ENCODE measurements at regions not wholly inside any gene's neighbourhood (a gene's known extent, or its start where the extent isn't known, plus 50 kb on each side); places are given as distances from the start of the nearest gene placed in this dataset.

DNA sequence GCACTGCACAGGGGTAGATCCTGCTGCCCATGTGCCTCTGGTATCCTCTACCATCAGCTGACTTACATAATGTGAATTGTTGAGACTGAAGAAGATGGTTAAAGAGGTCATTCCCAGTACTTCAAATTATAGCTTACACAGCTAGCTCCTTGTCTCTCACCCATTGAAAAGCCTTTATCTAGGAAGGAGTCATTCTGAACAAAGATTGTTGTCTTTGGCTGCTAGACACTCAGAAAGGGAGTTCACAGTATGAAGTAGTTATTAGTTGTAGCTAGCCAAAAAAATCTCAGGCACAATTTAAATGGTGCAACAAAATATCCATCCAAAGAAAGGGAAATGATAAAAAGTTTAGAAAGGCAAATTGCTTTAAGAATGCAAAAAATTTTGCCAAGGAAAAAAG is 102.0 kb upstream of the NREP start:
- no peak overlapping the region for H3K4me3 ChIP-seq
- H3F3A ChIP-seq (replicated peaks; ENCODE audit: low read depth): no peaks in the 10 kb centered on the region
- no peaks in the 10 kb centered on the region for H3K27me3 Mint-ChIP-seq (ENCODE audit: insufficient read depth, low read depth, poor library complexity)
- H3K27me3 ChIP-seq (ENCODE audit: insufficient read depth): no peaks in the 10 kb centered on the region
- H3K9me2 ChIP-seq (ENCODE audit: insufficient read depth): no peaks in the 10 kb centered on the region
- H3K4me1 Mint-ChIP-seq: peaks cover 6% of the 10 kb centered on the region; the same call in 2 of the 3 replicates
- H3K4me1 ChIP-seq (ENCODE audit: insufficient read depth): peaks cover 4% of the 10 kb centered on the region
- no peaks in the 10 kb centered on the region for H3K9me3 Mint-ChIP-seq
- no peak overlapping the region for H3K27ac Mint-ChIP-seq
- H3K36me3 ChIP-seq (ENCODE audit: insufficient read depth): no peaks in the 10 kb centered on the region
- H3K27ac ChIP-seq (ENCODE audit: low read depth): no peak overlapping the region
- H3K4me3 Mint-ChIP-seq: no peak overlapping the region
- H2AFZ ChIP-seq: no peak overlapping the region
- no peaks in the 10 kb centered on the region for H4K20me1 ChIP-seq (replicated peaks; ENCODE audit: insufficient read depth)
- H3K79me2 ChIP-seq (replicated peaks; ENCODE audit: insufficient read depth): no peaks in the 10 kb centered on the region
- ATAC-seq (no peak), DNase-seq (ENCODE audit: low spot score) (no peak)
- TF ChIP-seq EZH2 (IDR thresholded peaks at IDR 0.05; ENCODE audit: low read depth, unreplicated experiment): no peak
- no peak for TF ChIP-seq ZNF114 (CRISPR knock-in tag; IDR thresholded peaks at IDR 0.05)
- no peak for TF ChIP-seq POLR2AphosphoS5 (IDR thresholded peaks at IDR 0.05; ENCODE audit: low read depth)
- no peak for TF ChIP-seq STAT1 (IDR thresholded peaks at IDR 0.05; ENCODE audit: unreplicated experiment)
- TF ChIP-seq ZNF331 (CRISPR knock-in tag; IDR thresholded peaks at IDR 0.05; ENCODE audit: low read depth): no peak
- TF ChIP-seq, protein P1, sequence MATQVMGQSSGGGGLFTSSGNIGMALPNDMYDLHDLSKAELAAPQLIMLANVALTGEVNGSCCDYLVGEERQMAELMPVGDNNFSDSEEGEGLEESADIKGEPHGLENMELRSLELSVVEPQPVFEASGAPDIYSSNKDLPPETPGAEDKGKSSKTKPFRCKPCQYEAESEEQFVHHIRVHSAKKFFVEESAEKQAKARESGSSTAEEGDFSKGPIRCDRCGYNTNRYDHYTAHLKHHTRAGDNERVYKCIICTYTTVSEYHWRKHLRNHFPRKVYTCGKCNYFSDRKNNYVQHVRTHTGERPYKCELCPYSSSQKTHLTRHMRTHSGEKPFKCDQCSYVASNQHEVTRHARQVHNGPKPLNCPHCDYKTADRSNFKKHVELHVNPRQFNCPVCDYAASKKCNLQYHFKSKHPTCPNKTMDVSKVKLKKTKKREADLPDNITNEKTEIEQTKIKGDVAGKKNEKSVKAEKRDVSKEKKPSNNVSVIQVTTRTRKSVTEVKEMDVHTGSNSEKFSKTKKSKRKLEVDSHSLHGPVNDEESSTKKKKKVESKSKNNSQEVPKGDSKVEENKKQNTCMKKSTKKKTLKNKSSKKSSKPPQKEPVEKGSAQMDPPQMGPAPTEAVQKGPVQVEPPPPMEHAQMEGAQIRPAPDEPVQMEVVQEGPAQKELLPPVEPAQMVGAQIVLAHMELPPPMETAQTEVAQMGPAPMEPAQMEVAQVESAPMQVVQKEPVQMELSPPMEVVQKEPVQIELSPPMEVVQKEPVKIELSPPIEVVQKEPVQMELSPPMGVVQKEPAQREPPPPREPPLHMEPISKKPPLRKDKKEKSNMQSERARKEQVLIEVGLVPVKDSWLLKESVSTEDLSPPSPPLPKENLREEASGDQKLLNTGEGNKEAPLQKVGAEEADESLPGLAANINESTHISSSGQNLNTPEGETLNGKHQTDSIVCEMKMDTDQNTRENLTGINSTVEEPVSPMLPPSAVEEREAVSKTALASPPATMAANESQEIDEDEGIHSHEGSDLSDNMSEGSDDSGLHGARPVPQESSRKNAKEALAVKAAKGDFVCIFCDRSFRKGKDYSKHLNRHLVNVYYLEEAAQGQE (IDR thresholded peaks at IDR 0.05; ENCODE audit: unreplicated experiment): no peak
- TF ChIP-seq, protein P2, sequence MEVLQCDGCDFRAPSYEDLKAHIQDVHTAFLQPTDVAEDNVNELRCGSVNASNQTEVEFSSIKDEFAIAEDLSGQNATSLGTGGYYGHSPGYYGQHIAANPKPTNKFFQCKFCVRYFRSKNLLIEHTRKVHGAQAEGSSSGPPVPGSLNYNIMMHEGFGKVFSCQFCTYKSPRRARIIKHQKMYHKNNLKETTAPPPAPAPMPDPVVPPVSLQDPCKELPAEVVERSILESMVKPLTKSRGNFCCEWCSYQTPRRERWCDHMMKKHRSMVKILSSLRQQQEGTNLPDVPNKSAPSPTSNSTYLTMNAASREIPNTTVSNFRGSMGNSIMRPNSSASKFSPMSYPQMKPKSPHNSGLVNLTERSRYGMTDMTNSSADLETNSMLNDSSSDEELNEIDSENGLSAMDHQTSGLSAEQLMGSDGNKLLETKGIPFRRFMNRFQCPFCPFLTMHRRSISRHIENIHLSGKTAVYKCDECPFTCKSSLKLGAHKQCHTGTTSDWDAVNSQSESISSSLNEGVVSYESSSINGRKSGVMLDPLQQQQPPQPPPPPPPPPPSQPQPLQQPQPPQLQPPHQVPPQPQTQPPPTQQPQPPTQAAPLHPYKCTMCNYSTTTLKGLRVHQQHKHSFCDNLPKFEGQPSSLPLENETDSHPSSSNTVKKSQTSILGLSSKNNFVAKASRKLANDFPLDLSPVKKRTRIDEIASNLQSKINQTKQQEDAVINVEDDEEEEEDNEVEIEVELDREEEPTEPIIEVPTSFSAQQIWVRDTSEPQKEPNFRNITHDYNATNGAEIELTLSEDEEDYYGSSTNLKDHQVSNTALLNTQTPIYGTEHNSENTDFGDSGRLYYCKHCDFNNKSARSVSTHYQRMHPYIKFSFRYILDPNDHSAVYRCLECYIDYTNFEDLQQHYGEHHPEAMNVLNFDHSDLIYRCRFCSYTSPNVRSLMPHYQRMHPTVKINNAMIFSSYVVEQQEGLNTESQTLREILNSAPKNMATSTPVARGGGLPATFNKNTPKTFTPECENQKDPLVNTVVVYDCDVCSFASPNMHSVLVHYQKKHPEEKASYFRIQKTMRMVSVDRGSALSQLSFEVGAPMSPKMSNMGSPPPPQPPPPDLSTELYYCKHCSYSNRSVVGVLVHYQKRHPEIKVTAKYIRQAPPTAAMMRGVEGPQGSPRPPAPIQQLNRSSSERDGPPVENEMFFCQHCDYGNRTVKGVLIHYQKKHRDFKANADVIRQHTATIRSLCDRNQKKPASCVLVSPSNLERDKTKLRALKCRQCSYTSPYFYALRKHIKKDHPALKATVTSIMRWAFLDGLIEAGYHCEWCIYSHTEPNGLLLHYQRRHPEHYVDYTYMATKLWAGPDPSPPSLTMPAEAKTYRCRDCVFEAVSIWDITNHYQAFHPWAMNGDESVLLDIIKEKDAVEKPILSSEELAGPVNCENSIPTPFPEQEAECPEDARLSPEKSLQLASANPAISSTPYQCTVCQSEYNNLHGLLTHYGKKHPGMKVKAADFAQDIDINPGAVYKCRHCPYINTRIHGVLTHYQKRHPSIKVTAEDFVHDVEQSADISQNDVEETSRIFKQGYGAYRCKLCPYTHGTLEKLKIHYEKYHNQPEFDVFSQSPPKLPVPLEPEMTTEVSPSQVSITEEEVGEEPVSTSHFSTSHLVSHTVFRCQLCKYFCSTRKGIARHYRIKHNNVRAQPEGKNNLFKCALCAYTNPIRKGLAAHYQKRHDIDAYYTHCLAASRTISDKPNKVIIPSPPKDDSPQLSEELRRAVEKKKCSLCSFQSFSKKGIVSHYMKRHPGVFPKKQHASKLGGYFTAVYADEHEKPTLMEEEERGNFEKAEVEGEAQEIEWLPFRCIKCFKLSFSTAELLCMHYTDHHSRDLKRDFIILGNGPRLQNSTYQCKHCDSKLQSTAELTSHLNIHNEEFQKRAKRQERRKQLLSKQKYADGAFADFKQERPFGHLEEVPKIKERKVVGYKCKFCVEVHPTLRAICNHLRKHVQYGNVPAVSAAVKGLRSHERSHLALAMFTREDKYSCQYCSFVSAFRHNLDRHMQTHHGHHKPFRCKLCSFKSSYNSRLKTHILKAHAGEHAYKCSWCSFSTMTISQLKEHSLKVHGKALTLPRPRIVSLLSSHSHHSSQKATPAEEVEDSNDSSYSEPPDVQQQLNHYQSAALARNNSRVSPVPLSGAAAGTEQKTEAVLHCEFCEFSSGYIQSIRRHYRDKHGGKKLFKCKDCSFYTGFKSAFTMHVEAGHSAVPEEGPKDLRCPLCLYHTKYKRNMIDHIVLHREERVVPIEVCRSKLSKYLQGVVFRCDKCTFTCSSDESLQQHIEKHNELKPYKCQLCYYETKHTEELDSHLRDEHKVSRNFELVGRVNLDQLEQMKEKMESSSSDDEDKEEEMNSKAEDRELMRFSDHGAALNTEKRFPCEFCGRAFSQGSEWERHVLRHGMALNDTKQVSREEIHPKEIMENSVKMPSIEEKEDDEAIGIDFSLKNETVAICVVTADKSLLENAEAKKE (CRISPR knock-in tag; IDR thresholded peaks at IDR 0.05): no peak
- no peak for TF ChIP-seq NANOG (IDR thresholded peaks at IDR 0.05; ENCODE audit: borderline replicate concordance)
- TF ChIP-seq, protein P3, sequence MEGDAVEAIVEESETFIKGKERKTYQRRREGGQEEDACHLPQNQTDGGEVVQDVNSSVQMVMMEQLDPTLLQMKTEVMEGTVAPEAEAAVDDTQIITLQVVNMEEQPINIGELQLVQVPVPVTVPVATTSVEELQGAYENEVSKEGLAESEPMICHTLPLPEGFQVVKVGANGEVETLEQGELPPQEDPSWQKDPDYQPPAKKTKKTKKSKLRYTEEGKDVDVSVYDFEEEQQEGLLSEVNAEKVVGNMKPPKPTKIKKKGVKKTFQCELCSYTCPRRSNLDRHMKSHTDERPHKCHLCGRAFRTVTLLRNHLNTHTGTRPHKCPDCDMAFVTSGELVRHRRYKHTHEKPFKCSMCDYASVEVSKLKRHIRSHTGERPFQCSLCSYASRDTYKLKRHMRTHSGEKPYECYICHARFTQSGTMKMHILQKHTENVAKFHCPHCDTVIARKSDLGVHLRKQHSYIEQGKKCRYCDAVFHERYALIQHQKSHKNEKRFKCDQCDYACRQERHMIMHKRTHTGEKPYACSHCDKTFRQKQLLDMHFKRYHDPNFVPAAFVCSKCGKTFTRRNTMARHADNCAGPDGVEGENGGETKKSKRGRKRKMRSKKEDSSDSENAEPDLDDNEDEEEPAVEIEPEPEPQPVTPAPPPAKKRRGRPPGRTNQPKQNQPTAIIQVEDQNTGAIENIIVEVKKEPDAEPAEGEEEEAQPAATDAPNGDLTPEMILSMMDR (conservative IDR thresholded peaks at IDR 0.05; ENCODE audit: low read depth in 2 of 2): no peak
- TF ChIP-seq, protein P4, sequence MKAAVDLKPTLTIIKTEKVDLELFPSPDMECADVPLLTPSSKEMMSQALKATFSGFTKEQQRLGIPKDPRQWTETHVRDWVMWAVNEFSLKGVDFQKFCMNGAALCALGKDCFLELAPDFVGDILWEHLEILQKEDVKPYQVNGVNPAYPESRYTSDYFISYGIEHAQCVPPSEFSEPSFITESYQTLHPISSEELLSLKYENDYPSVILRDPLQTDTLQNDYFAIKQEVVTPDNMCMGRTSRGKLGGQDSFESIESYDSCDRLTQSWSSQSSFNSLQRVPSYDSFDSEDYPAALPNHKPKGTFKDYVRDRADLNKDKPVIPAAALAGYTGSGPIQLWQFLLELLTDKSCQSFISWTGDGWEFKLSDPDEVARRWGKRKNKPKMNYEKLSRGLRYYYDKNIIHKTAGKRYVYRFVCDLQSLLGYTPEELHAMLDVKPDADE (IDR thresholded peaks at IDR 0.05): no peak
- TF ChIP-seq CREB1 (CRISPR knock-in tag; IDR thresholded peaks at IDR 0.05; ENCODE audit: low read depth): no peak
- no peak for TF ChIP-seq JUNB (IDR thresholded peaks at IDR 0.05; ENCODE audit: unreplicated experiment)
- H3K4me2 ChIP-seq: no peak overlapping the region
- no peaks in the 10 kb centered on the region for H3K36me3 Mint-ChIP-seq (ENCODE audit: low read depth)

Data from GM23338 (cell line).